ENCODE measurements at regions not wholly inside any gene's neighbourhood (a gene's known extent, or its start where the extent isn't known, plus 50 kb on each side); places are given as distances from the start of the nearest gene placed in this dataset.

DNA sequence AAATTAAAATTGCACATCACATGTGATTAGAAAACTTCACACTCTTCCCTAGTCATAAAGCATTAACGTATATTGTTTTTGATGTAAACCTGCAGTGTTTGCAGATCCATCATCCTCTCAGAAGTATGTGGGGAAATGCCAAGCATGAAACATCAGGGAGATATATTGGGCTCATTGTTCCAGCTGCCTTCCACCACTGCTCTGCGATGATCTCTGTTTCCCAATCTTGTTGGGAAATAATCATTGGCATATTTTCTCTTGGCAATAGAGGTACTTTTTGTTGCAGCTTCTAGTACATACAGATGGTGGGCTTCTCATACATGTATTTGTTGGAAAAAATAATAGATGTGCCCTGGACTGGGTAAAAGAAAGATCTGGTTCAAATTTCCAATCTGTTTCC lies 466.3 kb upstream of the HS3ST1 start:
- in situ Hi-C loops (cut with MboI; ENCODE audit: low pct_ligation_motif_present in 1 of 4, low pct_unique_long_range_greater_than_20kb in 1 of 4, low sequenced_read_pairs in 3 of 4) (no loop called here), intact Hi-C loops (cut with DNase I; ENCODE audit: low total_unique reads) (no loop called here)
- no peaks in the 10 kb centered on the region for H3K27me3 ChIP-seq
- peaks cover 0 to 7% (median 1%) of the 10 kb centered on the region in 4 donors for H3K4me1 ChIP-seq
- H3K4me3 ChIP-seq = no peak overlapping the region
- H3K36me3 ChIP-seq = no peaks in the 10 kb centered on the region
- DNase-seq = no peak
- H3K9me3 ChIP-seq = peaks cover 0 to 4% of the 10 kb centered on the region in 2 donors
- no peak overlapping the region for H3K27ac ChIP-seq
- TF ChIP-seq POLR2A (IDR thresholded peaks at IDR 0.05) (no peak), POLR2AphosphoS5 (IDR thresholded peaks at IDR 0.05) (no peak), EP300 (IDR thresholded peaks at IDR 0.05; ENCODE audit: low read depth) (no peak)
- TF ChIP-seq, protein P1, sequence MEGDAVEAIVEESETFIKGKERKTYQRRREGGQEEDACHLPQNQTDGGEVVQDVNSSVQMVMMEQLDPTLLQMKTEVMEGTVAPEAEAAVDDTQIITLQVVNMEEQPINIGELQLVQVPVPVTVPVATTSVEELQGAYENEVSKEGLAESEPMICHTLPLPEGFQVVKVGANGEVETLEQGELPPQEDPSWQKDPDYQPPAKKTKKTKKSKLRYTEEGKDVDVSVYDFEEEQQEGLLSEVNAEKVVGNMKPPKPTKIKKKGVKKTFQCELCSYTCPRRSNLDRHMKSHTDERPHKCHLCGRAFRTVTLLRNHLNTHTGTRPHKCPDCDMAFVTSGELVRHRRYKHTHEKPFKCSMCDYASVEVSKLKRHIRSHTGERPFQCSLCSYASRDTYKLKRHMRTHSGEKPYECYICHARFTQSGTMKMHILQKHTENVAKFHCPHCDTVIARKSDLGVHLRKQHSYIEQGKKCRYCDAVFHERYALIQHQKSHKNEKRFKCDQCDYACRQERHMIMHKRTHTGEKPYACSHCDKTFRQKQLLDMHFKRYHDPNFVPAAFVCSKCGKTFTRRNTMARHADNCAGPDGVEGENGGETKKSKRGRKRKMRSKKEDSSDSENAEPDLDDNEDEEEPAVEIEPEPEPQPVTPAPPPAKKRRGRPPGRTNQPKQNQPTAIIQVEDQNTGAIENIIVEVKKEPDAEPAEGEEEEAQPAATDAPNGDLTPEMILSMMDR (IDR thresholded peaks at IDR 0.05) = no peak
- 77 to 80% methylated on average over 2 of the region's 2 CpGs for WGBS, 2 donors (ENCODE audit: low coverage in 1 of 2)

DNA sequence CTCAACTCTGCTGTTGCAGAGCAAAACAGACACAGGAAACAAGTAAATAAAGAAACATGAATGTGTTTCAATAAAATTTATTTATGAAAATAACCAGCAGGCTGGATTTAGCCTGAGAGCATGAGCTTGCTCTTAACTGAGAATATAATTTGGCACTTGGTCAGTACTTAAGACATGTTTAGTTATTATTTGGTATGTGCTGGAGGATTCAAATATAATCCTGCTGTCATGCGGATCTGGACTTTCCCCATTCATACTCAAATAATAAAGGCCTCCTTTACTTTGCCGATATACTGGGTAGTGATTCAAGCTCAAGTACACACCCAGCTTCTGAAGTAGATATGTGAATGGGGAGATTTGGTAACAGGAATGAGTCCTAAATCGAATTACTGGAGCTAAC lies 465.5 kb upstream of the HS3ST1 start:
- H3K27me3 ChIP-seq = no peaks in the 10 kb centered on the region
- intact Hi-C loops (cut with DNase I; ENCODE audit: low total_unique reads) (no loop called here), in situ Hi-C loops (cut with MboI; ENCODE audit: low pct_ligation_motif_present in 1 of 4, low pct_unique_long_range_greater_than_20kb in 1 of 4, low sequenced_read_pairs in 3 of 4) (no loop called here)
- no peaks in the 10 kb centered on the region for H3K36me3 ChIP-seq
- no peak overlapping the region for H3K4me3 ChIP-seq
- no peak for DNase-seq
- H3K9me3 ChIP-seq = peaks cover 0 to 4% of the 10 kb centered on the region in 2 donors
- no peak overlapping the region for H3K27ac ChIP-seq
- TF ChIP-seq POLR2A (IDR thresholded peaks at IDR 0.05) = no peak
- no peaks in the 10 kb centered on the region for H3K4me1 ChIP-seq
- 76 to 77% methylated on average over 3 of the region's 3 CpGs for WGBS, 2 donors (ENCODE audit: low coverage in 1 of 2)

DNA sequence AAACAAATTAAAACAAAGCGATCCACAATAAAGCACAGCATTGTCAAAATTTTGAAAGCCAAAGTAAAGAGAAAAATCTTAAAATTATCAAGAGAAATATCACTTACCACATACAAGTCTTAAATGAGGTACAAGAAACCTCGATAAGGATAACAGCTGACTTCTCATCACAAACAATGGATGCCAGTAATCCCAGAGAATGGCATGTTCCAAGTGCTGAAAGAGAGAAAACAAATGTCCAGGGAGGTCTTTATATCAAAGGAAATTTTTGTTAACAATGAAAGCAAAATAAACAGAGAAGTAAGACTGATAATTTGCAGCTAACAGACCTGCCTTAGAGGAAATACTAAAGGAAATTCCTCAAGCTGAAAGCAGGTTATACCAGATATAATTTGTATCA lies 460.4 kb upstream of the HS3ST1 start:
- 83 to 84% methylated on average over 2 of the region's 2 CpGs for WGBS, 2 donors (ENCODE audit: low coverage in 1 of 2)
- H3K36me3 ChIP-seq = no peaks in the 10 kb centered on the region
- H3K9me3 ChIP-seq = no peaks in the 10 kb centered on the region
- no peaks in the 10 kb centered on the region for H3K4me1 ChIP-seq
- no peak for DNase-seq
- in situ Hi-C loops (cut with MboI; ENCODE audit: low pct_ligation_motif_present in 1 of 4, low pct_unique_long_range_greater_than_20kb in 1 of 4, low sequenced_read_pairs in 3 of 4) = no loop called here
- no peak overlapping the region for H3K27ac ChIP-seq
- intact Hi-C loops (cut with DNase I; ENCODE audit: low total_unique reads) = no loop called here
- no peak for TF ChIP-seq EP300 (IDR thresholded peaks at IDR 0.05; ENCODE audit: low read depth)
- TF ChIP-seq POLR2A (IDR thresholded peaks at IDR 0.05) = no peak
- TF ChIP-seq POLR2AphosphoS5 (IDR thresholded peaks at IDR 0.05) = no peak
- TF ChIP-seq, protein P1 (IDR thresholded peaks at IDR 0.05) = no peak
- no peaks in the 10 kb centered on the region for H3K27me3 ChIP-seq
- H3K4me3 ChIP-seq = no peak overlapping the region

DNA sequence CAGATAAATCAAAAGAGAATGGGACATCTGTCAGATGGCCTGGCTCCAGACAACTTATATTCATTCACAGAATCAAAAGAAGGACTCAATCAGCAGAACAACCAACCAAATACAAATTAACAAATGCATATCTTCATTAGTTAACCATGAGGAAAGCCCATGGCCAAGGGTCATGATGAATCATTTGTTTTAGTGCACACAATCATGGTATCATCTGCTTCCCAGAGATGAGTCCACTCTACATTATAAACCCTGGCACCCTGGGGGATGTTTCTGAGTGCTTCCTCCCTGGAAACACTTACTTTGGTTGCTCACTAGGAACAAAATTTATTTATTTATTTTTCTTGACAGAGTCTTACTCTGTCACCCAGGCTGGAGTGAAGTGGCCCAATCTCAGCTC lies 453.3 kb upstream of the HS3ST1 start:
- H3K4me1 ChIP-seq = no peaks in the 10 kb centered on the region
- no peak for DNase-seq

DNA sequence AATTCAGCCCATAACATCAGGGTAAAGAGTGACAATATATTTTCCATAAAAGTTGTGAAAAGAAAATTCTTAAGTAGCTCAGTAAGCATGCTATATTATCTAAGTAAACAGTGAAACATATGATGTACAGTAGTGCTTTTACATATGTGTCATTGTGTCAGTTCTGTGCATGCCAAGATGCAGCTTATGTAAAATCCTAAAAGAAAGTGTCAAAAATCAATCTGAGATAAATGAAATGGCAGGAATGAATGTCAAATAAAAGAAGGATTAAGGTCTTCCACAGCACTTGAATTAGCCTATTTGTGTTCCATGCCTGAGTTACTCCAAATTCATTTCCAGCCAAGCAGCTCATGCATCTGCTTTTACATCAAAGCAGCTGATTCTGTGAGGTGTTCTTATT lies 452.7 kb upstream of the HS3ST1 start:
- Histone ChIP-seq H3K27ac (no peak overlapping the region), H3K27me3 (no peaks in the 10 kb centered on the region), H3K4me1 (no peaks in the 10 kb centered on the region), H3K4me3 (no peak overlapping the region), H3K9me3 (no peaks in the 10 kb centered on the region), H3K36me3 (no peaks in the 10 kb centered on the region)
- in situ Hi-C loops (cut with MboI; ENCODE audit: low pct_ligation_motif_present in 1 of 4, low pct_unique_long_range_greater_than_20kb in 1 of 4, low sequenced_read_pairs in 3 of 4) (no loop called here), intact Hi-C loops (cut with DNase I; ENCODE audit: low total_unique reads) (no loop called here)
- TF ChIP-seq, protein P1 (IDR thresholded peaks at IDR 0.05) = no peak
- TF ChIP-seq EP300 (IDR thresholded peaks at IDR 0.05; ENCODE audit: low read depth) = no peak
- TF ChIP-seq POLR2A (IDR thresholded peaks at IDR 0.05) = no peak
- no peak for TF ChIP-seq POLR2AphosphoS5 (IDR thresholded peaks at IDR 0.05)
- no peak for DNase-seq

More for the DNA sequence above, 453.3 kb upstream of the HS3ST1 start:
- H3K27me3 ChIP-seq = no peaks in the 10 kb centered on the region
- TF ChIP-seq, protein P1 (IDR thresholded peaks at IDR 0.05) = no peak
- no peak for TF ChIP-seq POLR2AphosphoS5 (IDR thresholded peaks at IDR 0.05)
- TF ChIP-seq POLR2A (IDR thresholded peaks at IDR 0.05) = no peak
- TF ChIP-seq EP300 (IDR thresholded peaks at IDR 0.05; ENCODE audit: low read depth) = no peak
- no peaks in the 10 kb centered on the region for H3K36me3 ChIP-seq
- in situ Hi-C loops (cut with MboI; ENCODE audit: low pct_ligation_motif_present in 1 of 4, low pct_unique_long_range_greater_than_20kb in 1 of 4, low sequenced_read_pairs in 3 of 4) (no loop called here), intact Hi-C loops (cut with DNase I; ENCODE audit: low total_unique reads) (no loop called here)
- H3K4me3 ChIP-seq = no peak overlapping the region
- H3K27ac ChIP-seq = no peak overlapping the region
- no peaks in the 10 kb centered on the region for H3K9me3 ChIP-seq

All from transverse colon (tissue), 4 donors.